ENCODE measurements at regions not wholly inside any gene's neighbourhood (a gene's known extent, or its start where the extent isn't known, plus 50 kb on each side); places are given as distances from the start of the nearest gene placed in this dataset.

DNA sequence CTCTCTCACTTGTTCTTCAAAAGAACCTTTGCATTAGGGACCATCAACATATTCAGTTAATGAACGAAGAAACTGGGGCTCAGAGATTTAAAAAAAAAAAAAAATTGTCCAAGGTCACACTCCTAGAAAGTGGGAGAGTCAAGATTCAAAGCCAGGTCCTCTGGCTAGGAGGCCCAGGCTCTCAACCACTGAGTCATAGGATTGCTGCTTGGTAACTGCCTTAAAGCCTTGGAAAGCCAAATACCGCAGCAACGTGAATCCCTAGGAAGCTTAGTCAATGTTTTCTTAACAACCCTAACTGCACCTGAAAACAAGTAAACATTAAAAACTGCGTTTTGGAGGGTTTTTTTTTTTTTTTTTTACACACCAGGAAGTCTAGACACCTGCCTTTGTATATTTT, 156.8 kb downstream of the WNT5A start:
- Histone ChIP-seq H3K27me3 (ENCODE audit: control insufficient read depth, insufficient read depth, low read length) (no peaks in the 10 kb centered on the region), H3K4me3 (ENCODE audit: low read depth, low read length) (no peak overlapping the region), H3K36me3 (ENCODE audit: control insufficient read depth, insufficient read depth, low read length) (no peaks in the 10 kb centered on the region)
- ChIA-PET POLR2A (interaction anchor here (0.7 to 1.5 kb wide), 7 partner anchors 11 to 163 kb away, joined by 3 to 16 read pairs (median 4); no protein-coding TSS in a partner anchor), CTCF (interaction anchor here (0.7 to 1.5 kb wide), 2 partner anchors 47 to 132 kb away, joined by 4 read pairs; no protein-coding TSS in a partner anchor)
- TF ChIP-seq, protein P1, sequence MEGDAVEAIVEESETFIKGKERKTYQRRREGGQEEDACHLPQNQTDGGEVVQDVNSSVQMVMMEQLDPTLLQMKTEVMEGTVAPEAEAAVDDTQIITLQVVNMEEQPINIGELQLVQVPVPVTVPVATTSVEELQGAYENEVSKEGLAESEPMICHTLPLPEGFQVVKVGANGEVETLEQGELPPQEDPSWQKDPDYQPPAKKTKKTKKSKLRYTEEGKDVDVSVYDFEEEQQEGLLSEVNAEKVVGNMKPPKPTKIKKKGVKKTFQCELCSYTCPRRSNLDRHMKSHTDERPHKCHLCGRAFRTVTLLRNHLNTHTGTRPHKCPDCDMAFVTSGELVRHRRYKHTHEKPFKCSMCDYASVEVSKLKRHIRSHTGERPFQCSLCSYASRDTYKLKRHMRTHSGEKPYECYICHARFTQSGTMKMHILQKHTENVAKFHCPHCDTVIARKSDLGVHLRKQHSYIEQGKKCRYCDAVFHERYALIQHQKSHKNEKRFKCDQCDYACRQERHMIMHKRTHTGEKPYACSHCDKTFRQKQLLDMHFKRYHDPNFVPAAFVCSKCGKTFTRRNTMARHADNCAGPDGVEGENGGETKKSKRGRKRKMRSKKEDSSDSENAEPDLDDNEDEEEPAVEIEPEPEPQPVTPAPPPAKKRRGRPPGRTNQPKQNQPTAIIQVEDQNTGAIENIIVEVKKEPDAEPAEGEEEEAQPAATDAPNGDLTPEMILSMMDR (IDR thresholded peaks at IDR 0.05; ENCODE audit: insufficient read depth, low read depth, low read length), result no peak
- DNase-seq (ENCODE audit: low read depth), result peak; percentile 94

DNA sequence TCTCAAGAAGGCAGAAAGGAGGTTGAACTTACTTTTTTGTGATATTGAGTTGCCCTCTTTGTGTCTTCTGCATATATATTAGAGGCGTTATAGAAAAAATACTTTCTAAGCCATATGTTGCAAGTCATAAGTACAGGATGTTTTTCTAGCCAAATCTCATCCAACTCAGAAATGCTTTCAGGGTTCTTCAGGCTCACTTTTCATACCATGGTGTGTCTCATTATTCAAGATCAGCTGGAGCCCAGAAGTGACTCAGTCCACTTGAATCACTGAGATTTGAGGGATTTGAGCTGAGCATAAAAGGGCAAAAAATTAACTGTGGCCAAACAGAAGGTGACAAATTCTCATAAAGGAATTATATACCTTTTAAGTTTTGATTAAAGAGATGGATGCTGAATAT, 157.3 kb downstream of the WNT5A start:
- Histone ChIP-seq H3K27me3 (ENCODE audit: control insufficient read depth, insufficient read depth, low read length) (no peaks in the 10 kb centered on the region), H3K36me3 (ENCODE audit: control insufficient read depth, insufficient read depth, low read length) (no peaks in the 10 kb centered on the region), H3K4me3 (ENCODE audit: low read depth, low read length) (no peak overlapping the region)
- ChIA-PET POLR2A (interaction anchor here (0.9 to 1.5 kb wide), 5 partner anchors 12 to 160 kb away, joined by 3 to 16 read pairs (median 4); no protein-coding TSS in a partner anchor), CTCF (interaction anchor here (1.5 kb wide), 1 partner anchor 46 kb away, joined by 4 read pairs; no protein-coding TSS in a partner anchor)
- peak; percentile 83 for DNase-seq (ENCODE audit: low read depth)
- TF ChIP-seq, protein P1 (IDR thresholded peaks at IDR 0.05; ENCODE audit: insufficient read depth, low read depth, low read length), result no peak

DNA sequence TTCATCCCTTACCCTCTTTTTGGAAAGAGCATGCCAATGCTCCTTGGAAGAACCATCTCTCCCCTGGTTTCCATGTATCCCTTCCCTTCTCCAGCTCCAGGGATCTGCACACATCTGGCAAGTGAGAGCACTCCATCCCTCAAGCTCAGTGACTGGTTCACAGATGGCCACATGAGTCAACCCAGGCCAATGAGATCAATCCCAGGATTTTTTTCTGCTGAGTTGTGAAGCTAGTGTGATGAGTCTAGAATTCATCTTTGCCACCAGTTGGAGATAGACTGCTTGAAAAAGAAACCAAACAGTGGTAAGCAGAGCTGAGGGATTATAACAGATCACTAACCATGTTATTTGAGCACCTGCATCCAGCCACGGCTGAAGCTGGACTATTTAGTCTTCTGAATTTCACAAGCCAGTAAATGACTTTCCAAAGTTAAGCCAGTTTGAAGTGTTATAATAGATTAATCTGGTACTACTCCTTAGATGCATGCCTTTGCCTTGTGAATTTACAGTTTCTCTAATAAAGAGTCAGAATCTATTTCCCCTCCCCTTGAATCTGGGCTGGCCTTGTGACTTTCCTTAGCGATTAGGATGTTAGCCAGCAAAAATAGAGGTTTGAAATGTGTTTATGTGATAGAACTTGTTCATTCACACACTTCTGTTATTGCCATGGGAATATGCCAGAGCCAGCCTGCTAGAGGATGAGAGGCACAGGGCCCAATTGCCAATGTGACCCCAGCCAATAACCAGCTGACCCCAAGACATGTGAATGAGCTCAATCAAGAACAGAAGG, 159.8 kb downstream of the WNT5A start:
- Histone ChIP-seq H3K36me3 (ENCODE audit: control insufficient read depth, insufficient read depth, low read length) (no peaks in the 10 kb centered on the region), H3K4me3 (ENCODE audit: low read depth, low read length) (no peak overlapping the region), H3K27me3 (ENCODE audit: control insufficient read depth, insufficient read depth, low read length) (no peaks in the 10 kb centered on the region)
- ChIA-PET POLR2A (interaction anchor here (0.5 kb wide), 1 partner anchor 479 kb away, joined by 6 read pairs; no protein-coding TSS in a partner anchor), CTCF (interaction anchor here (1.1 to 2.1 kb wide), 3 partner anchors 10 to 15 kb away, joined by 4 to 6 read pairs (median 5); no protein-coding TSS in a partner anchor)
- DNase-seq (ENCODE audit: low read depth), result no peak
- TF ChIP-seq, protein P1 (IDR thresholded peaks at IDR 0.05; ENCODE audit: insufficient read depth, low read depth, low read length), result no peak

DNA sequence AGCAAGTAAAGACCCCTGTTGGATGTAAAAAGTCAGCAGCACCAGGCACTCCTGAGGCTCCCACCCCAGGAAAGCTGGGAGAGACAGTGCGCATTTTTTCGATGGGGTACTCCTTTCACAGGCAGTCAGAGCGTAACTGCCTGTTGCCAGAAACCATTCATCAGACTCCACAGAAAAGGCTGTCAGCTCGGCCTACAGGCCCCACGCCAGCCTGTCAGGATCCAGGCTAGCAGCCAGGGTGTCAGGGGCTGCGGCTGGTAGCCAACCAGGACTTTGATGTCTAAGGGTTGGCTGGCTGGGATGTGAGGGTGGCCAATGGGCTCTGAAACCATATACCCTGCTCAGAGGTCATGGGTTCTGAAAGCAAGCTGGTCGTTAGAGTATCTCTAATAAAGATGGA, 164.5 kb downstream of the WNT5A start:
- ChIA-PET POLR2A (no interaction called here), CTCF (no interaction called here)
- TF ChIP-seq, protein P1 (IDR thresholded peaks at IDR 0.05; ENCODE audit: insufficient read depth, low read depth, low read length), result no peak
- no peaks in the 10 kb centered on the region for H3K27me3 ChIP-seq (ENCODE audit: control insufficient read depth, insufficient read depth, low read length)
- no peak overlapping the region for H3K4me3 ChIP-seq (ENCODE audit: low read depth, low read length)
- no peak for DNase-seq (ENCODE audit: low read depth)
- no peaks in the 10 kb centered on the region for H3K36me3 ChIP-seq (ENCODE audit: control insufficient read depth, insufficient read depth, low read length)

DNA sequence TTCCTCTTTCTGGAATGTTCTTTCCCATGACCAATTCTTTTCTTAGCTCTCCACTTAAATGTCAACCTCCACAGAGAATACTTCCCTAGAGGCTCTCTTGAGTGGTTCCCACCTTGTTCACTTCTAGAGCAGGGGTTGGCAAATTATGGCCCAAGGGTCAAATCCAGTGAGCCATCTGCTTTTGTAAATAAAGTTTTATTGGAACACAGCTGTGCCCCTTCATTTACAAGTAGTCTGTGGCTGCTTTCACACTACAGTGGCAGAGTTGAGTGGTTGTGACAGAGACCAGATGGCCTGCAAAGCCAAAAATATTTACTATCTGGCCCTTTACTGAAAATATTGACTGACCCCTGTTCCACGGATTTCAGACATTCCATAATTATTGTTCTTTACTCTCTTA, 166.2 kb downstream of the WNT5A start:
- Histone ChIP-seq H3K27me3 (ENCODE audit: control insufficient read depth, insufficient read depth, low read length) (no peaks in the 10 kb centered on the region), H3K4me3 (ENCODE audit: low read depth, low read length) (no peak overlapping the region), H3K36me3 (ENCODE audit: control insufficient read depth, insufficient read depth, low read length) (no peaks in the 10 kb centered on the region)
- TF ChIP-seq, protein P1 (IDR thresholded peaks at IDR 0.05; ENCODE audit: insufficient read depth, low read depth, low read length), result no peak
- ChIA-PET CTCF (interaction anchor here (0.9 to 1.1 kb wide), 2 partner anchors 141 to 162 kb away, joined by 3 read pairs; no protein-coding TSS in a partner anchor), POLR2A (no interaction called here)
- no peak for DNase-seq (ENCODE audit: low read depth)

Measured in BJ (cell line).